WTC11 (cell line): ENCODE measurements at regions not wholly inside any gene's neighbourhood (a gene's known extent, or its start where the extent isn't known, plus 50 kb on each side); places are given as distances from the start of the nearest gene placed in this dataset.

Source experiments
- ATAC-seq: fragments of 200-7000 bp; cut with Tn5 transposase; 2 replicates; pipeline ENCODE4 v1.10.0; 2021; ENCODE audit warnings: mild to moderate bottlenecking, moderate library complexity
- CTCF ChIA-PET: fragments of 300-600 bp; sonication (Branson Sonifier 250); formaldehyde crosslinking; loops from one replicate; lab custom pipeline; 2021; ENCODE audit warnings: antibody characterized with exemption; lab: Charles Lee
- POLR2A ChIA-PET: fragments of 350-600 bp; sonication (Branson Sonifier 250); formaldehyde crosslinking; loops from one replicate; lab custom pipeline; 2021; ENCODE audit warnings: antibody characterized with exemption; lab: Charles Lee
- DNase-seq: peaks from one replicate; pipeline ENCODE4 v3.0.0; 2021; ENCODE audit warnings: low spot score
- H3K27ac Mint-ChIP-seq: 2 replicates; pipeline ENCODE4 v1.8.0; 2021; ENCODE audit warnings: mixed read lengths
- H3K27me3 Mint-ChIP-seq: 2 replicates; pipeline ENCODE4 v1.8.0; 2021; ENCODE audit warnings: low read depth, mild to moderate bottlenecking, moderate library complexity, mixed read lengths
- H3K36me3 Mint-ChIP-seq: 2 replicates; pipeline ENCODE4 v1.8.0; 2021; ENCODE audit warnings: mixed read lengths
- H3K4me1 Mint-ChIP-seq: 2 replicates; pipeline ENCODE4 v1.8.0; 2022; ENCODE audit warnings: mixed read lengths
- H3K4me3 Mint-ChIP-seq: 2 replicates; pipeline ENCODE4 v1.8.0; 2021; ENCODE audit warnings: mild to moderate bottlenecking, moderate library complexity, mixed read lengths
- H3K9me3 Mint-ChIP-seq: 2 replicates; pipeline ENCODE4 v1.8.0; 2021; ENCODE audit warnings: mixed read lengths
- HMGA2 ChIP-seq: fragments of 250-450 bp; sonication (Bioruptor Pico); IDR thresholded peaks from 2 replicates; pipeline ENCODE4 v1.4.0; 2021; ENCODE audit warnings: mild to moderate bottlenecking, moderate library complexity
- IRF2 ChIP-seq: sonication (generic); formaldehyde crosslinking; IDR thresholded peaks from 2 replicates; pipeline ENCODE4 v1.8.0; 2022; ENCODE audit warnings: low read depth, missing genetic modification reagents, borderline replicate concordance
- RELA ChIP-seq: sonication (generic); formaldehyde crosslinking; IDR thresholded peaks from 2 replicates; pipeline ENCODE4 v1.8.1; 2022; ENCODE audit warnings: missing genetic modification reagents, mild to moderate bottlenecking, borderline replicate concordance
- RORB ChIP-seq: fragments of 250-450 bp; sonication (Bioruptor Pico); IDR thresholded peaks from 2 replicates; pipeline ENCODE4 v1.9.0; 2021; ENCODE audit warnings: mild to moderate bottlenecking
- ZNF396 ChIP-seq: fragments of 250-450 bp; sonication (Bioruptor Pico); IDR thresholded peaks from 2 replicates; pipeline ENCODE4 v1.8.0; 2021; ENCODE audit warnings: mild to moderate bottlenecking, moderate library complexity, borderline replicate concordance
- TF ChIP-seq, protein P1 (sequence below): sonication (generic); formaldehyde crosslinking; conservative IDR thresholded peaks from 2 replicates; pipeline ENCODE4 v1.8.1; 2023; ENCODE audit warnings: mild to moderate bottlenecking, low read depth, missing genetic modification reagents, moderate library complexity
- TF ChIP-seq, protein P2 (sequence below): fragments of 200-600 bp; IDR thresholded peaks from 2 replicates; pipeline ENCODE4 v1.8.0; 2022; ENCODE audit warnings: antibody characterized with exemption
- TF ChIP-seq, protein P3 (sequence below): sonication (generic); formaldehyde crosslinking; IDR thresholded peaks from 2 replicates; pipeline ENCODE4 v1.8.1; 2023; ENCODE audit warnings: mild to moderate bottlenecking, missing genetic modification reagents, moderate library complexity
- TF ChIP-seq, protein P4 (sequence below): sonication (generic); formaldehyde crosslinking; IDR thresholded peaks from 2 replicates; pipeline ENCODE4 v1.8.0; 2023; ENCODE audit warnings: missing genetic modification reagents, mild to moderate bottlenecking, borderline replicate concordance
- TF ChIP-seq, protein P5 (sequence below): sonication (generic); formaldehyde crosslinking; IDR thresholded peaks from 2 replicates; pipeline ENCODE4 v1.8.1; 2023; ENCODE audit warnings: mild to moderate bottlenecking, moderate library complexity, missing genetic modification reagents
- TF ChIP-seq, protein P6 (sequence below): sonication (generic); formaldehyde crosslinking; IDR thresholded peaks from 2 replicates; pipeline ENCODE4 v1.8.0; 2023; ENCODE audit warnings: missing genetic modification reagents

DNA sequence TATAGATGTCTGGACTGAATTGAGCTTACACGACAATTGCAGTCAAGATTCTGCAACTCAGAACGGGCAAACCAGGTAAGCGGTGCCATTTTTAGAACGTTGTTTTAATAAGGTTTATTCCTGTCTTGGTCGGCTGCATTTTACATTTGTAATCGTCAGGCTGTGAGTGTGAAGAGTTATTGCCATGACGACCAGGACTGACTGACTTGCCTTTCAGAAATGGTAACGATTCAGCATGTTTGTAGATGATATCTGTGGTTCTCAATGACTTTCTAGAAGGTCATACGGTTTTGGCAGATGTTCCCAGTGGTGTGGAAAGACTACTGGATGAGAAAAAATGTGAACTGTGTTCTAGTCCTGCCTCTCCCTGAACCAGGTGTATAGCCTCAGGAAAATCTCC, 271.3 kb upstream of the B3GALT2 start:
- H3K9me3 Mint-ChIP-seq = no peaks in the 10 kb centered on the region
- ChIA-PET POLR2A (no interaction called here), CTCF (no interaction called here)
- ATAC-seq = no peak
- H3K4me3 Mint-ChIP-seq = no peak overlapping the region
- peaks cover 8% of the 10 kb centered on the region for H3K4me1 Mint-ChIP-seq
- H3K36me3 Mint-ChIP-seq = no peaks in the 10 kb centered on the region
- no peak overlapping the region for H3K27ac Mint-ChIP-seq
- H3K27me3 Mint-ChIP-seq = no peaks in the 10 kb centered on the region; the same call in 1 of the 2 replicates
- TF ChIP-seq HMGA2 (CRISPR knock-in tag) (no peak), RELA (CRISPR knock-in tag) (no peak)
- TF ChIP-seq, protein P1, sequence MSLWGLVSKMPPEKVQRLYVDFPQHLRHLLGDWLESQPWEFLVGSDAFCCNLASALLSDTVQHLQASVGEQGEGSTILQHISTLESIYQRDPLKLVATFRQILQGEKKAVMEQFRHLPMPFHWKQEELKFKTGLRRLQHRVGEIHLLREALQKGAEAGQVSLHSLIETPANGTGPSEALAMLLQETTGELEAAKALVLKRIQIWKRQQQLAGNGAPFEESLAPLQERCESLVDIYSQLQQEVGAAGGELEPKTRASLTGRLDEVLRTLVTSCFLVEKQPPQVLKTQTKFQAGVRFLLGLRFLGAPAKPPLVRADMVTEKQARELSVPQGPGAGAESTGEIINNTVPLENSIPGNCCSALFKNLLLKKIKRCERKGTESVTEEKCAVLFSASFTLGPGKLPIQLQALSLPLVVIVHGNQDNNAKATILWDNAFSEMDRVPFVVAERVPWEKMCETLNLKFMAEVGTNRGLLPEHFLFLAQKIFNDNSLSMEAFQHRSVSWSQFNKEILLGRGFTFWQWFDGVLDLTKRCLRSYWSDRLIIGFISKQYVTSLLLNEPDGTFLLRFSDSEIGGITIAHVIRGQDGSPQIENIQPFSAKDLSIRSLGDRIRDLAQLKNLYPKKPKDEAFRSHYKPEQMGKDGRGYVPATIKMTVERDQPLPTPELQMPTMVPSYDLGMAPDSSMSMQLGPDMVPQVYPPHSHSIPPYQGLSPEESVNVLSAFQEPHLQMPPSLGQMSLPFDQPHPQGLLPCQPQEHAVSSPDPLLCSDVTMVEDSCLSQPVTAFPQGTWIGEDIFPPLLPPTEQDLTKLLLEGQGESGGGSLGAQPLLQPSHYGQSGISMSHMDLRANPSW (CRISPR knock-in tag) = no peak
- TF ChIP-seq, protein P2, sequence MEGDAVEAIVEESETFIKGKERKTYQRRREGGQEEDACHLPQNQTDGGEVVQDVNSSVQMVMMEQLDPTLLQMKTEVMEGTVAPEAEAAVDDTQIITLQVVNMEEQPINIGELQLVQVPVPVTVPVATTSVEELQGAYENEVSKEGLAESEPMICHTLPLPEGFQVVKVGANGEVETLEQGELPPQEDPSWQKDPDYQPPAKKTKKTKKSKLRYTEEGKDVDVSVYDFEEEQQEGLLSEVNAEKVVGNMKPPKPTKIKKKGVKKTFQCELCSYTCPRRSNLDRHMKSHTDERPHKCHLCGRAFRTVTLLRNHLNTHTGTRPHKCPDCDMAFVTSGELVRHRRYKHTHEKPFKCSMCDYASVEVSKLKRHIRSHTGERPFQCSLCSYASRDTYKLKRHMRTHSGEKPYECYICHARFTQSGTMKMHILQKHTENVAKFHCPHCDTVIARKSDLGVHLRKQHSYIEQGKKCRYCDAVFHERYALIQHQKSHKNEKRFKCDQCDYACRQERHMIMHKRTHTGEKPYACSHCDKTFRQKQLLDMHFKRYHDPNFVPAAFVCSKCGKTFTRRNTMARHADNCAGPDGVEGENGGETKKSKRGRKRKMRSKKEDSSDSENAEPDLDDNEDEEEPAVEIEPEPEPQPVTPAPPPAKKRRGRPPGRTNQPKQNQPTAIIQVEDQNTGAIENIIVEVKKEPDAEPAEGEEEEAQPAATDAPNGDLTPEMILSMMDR = no peak
- no peak for DNase-seq

DNA sequence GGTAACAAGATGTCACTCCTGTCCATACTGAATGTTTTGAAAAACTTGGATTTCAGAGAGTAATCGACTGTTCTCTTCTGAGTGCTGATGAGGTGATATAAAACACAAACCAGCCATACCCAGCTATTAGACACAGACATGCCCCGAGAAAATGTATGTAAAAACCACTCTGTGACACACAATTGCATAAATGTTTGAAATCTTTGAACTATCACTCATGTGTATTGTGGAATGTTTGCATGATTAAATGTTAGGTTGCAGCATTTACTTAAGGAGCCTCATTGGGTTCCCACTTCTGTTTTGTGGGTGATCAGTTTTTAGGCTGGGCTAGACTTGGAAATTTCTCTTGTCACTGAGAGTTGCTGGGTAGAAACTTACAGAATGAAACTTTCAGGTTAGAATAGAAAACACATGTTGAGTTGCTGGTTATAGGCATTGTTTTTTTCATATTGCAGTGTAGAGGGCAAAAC, 270.4 kb upstream of the B3GALT2 start:
- TF ChIP-seq RORB (CRISPR knock-in tag) = no peak
- Mint-ChIP-seq H3K27me3 (no peaks in the 10 kb centered on the region; the same call in 1 of the 2 replicates), H3K27ac (no peak overlapping the region), H3K9me3 (no peaks in the 10 kb centered on the region), H3K4me3 (no peak overlapping the region), H3K36me3 (no peaks in the 10 kb centered on the region), H3K4me1 (peaks cover 5% of the 10 kb centered on the region; the same call in 1 of the 2 replicates)
- CTCF ChIA-PET = no interaction called here
- POLR2A ChIA-PET = no interaction called here
- ATAC-seq (no peak), DNase-seq (no peak)

DNA sequence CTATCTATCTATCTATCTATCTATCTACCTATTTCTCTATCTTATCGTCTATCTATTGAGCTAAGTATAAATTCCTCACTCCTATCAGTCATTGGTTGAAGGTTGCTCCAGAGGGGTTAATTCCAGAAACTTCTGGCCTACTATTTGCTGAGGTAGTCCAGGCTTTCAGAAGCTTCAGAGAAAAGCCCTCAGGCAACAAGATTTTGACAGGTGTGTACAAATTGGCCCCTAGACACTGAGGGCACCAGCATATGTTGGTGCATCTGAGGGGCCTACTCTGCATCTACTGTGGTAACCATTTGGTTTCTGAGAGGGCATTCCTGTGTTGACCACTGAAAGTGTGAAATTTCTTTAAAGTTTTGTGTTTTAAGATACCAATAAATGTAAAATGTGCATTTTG, 265.2 kb upstream of the B3GALT2 start:
- Mint-ChIP-seq H3K36me3 (no peaks in the 10 kb centered on the region), H3K27ac (no peak overlapping the region), H3K27me3 (no peaks in the 10 kb centered on the region), H3K4me3 (no peak overlapping the region), H3K9me3 (no peaks in the 10 kb centered on the region), H3K4me1 (0 out of 2 replicates have a peak, but pooled peaks cover 4% of the 10 kb centered on the region)
- ChIA-PET POLR2A (no interaction called here), CTCF (no interaction called here)
- ATAC-seq (no peak), DNase-seq (no peak)
- TF ChIP-seq RELA (CRISPR knock-in tag) = no peak
- TF ChIP-seq, protein P3, sequence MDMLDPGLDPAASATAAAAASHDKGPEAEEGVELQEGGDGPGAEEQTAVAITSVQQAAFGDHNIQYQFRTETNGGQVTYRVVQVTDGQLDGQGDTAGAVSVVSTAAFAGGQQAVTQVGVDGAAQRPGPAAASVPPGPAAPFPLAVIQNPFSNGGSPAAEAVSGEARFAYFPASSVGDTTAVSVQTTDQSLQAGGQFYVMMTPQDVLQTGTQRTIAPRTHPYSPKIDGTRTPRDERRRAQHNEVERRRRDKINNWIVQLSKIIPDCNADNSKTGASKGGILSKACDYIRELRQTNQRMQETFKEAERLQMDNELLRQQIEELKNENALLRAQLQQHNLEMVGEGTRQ (CRISPR knock-in tag) = no peak
- no peak for TF ChIP-seq IRF2 (CRISPR knock-in tag)
- TF ChIP-seq, protein P4, sequence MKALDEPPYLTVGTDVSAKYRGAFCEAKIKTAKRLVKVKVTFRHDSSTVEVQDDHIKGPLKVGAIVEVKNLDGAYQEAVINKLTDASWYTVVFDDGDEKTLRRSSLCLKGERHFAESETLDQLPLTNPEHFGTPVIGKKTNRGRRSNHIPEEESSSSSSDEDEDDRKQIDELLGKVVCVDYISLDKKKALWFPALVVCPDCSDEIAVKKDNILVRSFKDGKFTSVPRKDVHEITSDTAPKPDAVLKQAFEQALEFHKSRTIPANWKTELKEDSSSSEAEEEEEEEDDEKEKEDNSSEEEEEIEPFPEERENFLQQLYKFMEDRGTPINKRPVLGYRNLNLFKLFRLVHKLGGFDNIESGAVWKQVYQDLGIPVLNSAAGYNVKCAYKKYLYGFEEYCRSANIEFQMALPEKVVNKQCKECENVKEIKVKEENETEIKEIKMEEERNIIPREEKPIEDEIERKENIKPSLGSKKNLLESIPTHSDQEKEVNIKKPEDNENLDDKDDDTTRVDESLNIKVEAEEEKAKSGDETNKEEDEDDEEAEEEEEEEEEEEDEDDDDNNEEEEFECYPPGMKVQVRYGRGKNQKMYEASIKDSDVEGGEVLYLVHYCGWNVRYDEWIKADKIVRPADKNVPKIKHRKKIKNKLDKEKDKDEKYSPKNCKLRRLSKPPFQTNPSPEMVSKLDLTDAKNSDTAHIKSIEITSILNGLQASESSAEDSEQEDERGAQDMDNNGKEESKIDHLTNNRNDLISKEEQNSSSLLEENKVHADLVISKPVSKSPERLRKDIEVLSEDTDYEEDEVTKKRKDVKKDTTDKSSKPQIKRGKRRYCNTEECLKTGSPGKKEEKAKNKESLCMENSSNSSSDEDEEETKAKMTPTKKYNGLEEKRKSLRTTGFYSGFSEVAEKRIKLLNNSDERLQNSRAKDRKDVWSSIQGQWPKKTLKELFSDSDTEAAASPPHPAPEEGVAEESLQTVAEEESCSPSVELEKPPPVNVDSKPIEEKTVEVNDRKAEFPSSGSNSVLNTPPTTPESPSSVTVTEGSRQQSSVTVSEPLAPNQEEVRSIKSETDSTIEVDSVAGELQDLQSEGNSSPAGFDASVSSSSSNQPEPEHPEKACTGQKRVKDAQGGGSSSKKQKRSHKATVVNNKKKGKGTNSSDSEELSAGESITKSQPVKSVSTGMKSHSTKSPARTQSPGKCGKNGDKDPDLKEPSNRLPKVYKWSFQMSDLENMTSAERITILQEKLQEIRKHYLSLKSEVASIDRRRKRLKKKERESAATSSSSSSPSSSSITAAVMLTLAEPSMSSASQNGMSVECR (CRISPR knock-in tag) = no peak
- TF ChIP-seq, protein P5, sequence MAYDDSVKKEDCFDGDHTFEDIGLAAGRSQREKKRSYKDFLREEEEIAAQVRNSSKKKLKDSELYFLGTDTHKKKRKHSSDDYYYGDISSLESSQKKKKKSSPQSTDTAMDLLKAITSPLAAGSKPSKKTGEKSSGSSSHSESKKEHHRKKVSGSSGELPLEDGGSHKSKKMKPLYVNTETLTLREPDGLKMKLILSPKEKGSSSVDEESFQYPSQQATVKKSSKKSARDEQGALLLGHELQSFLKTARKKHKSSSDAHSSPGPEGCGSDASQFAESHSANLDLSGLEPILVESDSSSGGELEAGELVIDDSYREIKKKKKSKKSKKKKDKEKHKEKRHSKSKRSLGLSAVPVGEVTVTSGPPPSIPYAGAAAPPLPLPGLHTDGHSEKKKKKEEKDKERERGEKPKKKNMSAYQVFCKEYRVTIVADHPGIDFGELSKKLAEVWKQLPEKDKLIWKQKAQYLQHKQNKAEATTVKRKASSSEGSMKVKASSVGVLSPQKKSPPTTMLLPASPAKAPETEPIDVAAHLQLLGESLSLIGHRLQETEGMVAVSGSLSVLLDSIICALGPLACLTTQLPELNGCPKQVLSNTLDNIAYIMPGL (CRISPR knock-in tag) = no peak
- TF ChIP-seq ZNF396 (CRISPR knock-in tag) = no peak
- TF ChIP-seq, protein P6, sequence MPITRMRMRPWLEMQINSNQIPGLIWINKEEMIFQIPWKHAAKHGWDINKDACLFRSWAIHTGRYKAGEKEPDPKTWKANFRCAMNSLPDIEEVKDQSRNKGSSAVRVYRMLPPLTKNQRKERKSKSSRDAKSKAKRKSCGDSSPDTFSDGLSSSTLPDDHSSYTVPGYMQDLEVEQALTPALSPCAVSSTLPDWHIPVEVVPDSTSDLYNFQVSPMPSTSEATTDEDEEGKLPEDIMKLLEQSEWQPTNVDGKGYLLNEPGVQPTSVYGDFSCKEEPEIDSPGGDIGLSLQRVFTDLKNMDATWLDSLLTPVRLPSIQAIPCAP (CRISPR knock-in tag) = no peak
